NOMO-1 treated with DMSO at 0.1 percent for 48 hours (cell line): ENCODE measurements at regions not wholly inside any gene's neighbourhood (a gene's known extent, or its start where the extent isn't known, plus 50 kb on each side); places are given as distances from the start of the nearest gene placed in this dataset.
"Not testable (repeated sequence)": the region's sequence is repeated elsewhere in the genome, so short reads cannot be mapped to it uniquely, and the experiment has no call there.

Experiments
- DNase-seq: peaks from one replicate; lab custom pipeline; 2025; ENCODE audit not compliant: unreplicated experiment; lab: John Stamatoyannopoulos, UW

DNA sequence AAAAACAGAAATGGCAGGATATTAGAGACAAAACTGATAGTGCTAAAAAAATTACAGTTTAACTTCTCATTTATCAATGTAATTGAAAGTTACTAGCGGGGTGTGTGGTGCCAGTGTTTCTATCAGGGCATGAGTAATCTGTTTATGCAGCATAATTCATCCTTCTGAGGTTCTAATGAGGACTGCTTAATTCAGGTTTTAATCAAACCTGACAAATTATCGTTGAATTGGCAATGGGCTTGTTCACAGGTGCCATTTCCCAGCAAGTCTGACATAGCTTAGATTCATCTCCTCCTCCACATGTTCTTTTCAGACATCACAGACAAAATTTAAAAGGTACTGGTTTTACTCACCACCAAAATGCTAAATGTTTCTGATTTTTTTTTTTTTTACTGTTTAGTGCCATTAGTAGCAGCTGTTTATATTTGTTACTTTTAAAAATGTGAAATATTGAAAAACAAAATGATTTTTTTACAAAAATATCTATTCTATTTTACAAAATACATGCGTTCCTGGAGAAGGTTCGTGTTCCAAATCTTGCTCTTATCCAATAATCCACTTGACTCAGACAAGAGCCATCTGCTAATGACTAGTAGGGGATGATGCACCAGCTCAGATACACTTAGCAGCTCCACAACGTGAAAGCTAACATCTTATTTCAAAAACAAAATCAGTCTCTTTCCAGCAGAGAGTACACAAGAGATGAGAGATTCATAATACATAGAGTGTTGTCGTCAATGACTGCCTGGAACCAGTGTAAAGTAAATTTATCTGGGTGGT lies 447.7 kb upstream of the DPPA4 start:
- no peak for DNase-seq

DNA sequence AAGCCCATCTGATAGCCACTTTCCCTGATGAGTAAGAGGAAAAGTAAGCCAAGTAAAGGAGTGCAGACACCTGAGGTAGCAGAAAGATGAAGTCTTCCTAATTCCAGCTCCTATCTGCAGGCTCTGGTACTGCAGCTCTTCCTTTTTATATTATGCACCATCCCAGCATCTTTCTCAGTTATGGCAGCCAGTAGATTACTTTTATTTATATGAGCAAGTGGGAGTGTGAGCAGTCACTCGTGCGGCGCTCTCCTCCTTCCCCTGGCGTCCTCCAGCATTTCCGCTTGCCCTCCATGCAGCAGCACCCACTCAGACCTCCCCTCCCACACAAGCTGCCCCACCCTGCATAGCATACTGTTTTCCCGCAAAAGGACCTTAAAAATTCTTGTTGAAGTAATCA lies 465.9 kb upstream of the DPPA4 start:
- DNase-seq = no peak

DNA sequence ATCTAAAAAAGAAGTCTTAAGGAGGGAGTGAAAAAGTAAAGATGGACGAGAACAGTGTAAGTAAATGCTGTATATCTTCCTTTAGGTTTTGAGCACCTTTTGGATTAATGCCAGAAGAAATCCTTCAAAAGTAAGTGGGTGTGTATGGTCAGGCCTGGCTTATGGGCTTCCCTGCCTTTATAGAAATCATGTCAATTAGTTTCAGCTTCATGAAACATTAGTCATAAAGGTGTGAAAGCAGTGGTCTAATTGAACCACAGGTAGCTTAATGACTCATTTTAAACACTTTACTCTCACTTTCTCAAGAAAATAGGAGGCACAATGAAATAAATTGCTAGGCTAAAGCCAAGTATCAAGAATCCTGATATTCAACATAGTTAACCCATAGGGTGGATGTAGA lies 467.4 kb upstream of the DPPA4 start:
- DNase-seq = no peak

DNA sequence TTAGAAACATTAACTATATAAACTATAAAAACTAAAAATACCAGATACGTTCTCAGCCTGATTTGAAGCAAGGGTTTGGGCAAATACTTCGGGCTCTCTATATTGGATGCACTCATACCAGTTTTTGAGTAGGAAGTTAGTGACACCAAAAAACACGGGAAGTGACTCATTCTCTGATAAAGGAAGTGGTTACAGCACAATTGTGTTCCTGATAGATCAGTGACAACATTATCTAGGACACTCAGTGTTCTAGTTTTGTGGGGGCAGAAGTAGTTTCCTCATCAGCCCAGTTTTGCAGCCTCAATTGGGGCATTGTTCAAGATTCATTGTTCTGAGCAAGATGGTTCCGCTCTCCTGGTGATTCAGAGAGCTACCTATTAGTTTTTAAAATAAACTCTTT lies 469.6 kb upstream of the DPPA4 start:
- DNase-seq = peak; percentile 85

DNA sequence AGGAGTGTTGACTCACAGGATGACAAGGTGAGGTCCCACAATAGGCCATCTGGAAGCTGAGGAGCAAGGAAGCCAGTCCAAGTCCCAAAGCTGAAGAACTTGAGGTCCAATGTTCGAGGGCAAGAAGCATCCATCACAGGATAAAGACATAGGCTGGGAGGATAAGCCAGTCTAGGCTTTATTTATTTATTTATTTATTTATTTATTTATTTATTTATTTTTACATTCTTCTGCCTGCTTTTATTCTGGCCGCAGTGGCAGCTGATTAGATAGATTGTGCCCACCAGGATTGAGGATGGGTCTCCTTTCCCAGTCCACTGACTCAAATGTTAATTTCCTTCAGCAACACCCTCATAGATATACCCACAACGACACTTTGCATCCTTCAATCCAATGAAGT lies 472.2 kb upstream of the DPPA4 start:
- DNase-seq = no peak

DNA sequence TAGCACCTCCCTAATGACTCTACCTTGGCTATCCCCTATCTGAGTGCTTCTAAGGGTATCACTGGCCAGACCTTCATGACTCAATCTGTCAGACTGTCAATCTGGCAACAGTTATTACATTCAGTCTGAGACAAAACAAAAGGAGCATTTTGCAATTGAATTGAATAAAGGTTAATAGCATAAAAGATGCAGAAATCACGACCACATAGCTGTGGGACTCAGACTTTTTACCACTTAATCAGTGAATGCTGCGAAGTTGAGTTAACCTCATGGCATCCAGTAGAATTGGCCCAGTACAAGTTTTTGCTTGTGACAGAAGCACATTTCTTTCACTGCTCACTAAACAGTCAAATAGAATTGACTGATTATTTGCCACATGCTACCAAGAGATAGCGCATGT lies 480.7 kb upstream of the DPPA4 start:
- DNase-seq = no peak

DNA sequence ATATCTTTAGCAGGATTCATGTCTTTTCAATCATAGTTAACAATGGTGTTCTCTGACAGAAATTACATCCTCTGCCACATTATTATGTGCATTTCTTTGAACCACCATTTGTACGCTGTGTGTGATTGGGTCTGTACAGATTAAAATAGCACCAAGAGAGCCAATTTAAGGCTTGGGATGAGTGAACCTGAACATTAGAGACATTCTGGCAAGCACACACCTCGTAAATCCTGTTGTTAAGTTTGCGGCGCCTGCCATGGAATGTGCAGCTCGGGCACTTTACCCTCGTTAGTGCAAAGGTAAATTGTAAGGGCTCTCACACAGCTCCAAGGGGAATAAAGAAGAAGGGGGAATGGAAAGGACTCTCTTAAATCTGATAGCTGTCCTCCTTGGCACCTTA lies 482.4 kb upstream of the DPPA4 start:
- no peak for DNase-seq

DNA sequence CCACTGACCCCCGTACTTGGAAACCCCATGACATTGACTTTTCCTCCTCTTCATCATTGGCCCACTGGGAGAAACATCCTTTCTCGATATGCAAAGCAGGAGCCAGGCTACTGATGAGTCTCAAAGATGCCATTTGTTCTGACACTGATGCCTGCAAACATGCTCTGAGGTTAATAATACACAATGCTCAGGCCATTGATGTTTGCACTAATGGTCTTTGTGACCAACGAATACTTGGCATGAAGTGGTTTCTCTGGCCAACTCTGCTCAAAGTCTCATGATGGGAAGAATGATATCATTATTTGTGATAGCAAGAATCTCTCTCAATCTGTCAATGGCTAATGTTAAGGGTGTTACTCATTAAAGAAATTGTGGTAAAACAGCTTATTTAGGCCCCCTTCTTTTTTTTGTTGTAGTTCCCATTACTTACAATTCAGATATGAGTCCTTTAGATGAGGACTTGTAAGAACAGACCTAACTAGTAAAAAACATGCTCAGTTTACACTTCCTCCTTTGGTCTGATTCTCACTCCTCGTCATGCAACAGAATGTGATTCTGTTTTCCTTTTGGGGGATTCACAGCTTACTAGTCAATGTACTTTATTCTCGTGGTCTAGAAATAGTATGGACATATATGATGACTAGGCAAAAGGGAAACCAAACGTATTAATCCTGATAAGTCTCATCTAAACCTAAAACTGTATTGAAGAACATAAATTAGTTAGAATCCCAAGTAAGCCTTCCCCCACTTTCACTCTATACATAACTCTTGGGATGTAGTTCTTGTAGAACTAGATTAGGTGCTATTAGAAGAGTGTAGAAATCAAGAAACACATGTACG lies 488.8 kb upstream of the DPPA4 start:
- DNase-seq = no peak

DNA sequence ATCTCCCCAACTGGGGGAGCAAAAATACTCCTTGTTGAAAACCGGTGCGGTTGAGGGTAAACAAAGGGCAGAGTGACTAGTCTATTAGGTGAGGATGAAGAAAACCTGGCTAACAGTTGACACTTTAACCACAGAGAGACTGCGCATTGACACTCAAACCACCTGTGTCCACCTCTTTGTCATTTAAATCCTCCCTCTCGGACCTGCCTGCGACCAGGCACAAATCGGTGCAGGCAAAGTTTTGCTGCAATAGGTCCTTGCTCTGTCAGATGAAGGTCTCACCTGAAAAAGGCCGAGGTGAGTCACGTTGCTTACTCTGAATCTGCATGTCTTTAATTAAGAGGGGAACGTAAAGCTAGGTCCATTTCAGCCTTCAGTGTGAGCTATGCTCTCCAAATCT lies 494.1 kb upstream of the DPPA4 start:
- no peak for DNase-seq

DNA sequence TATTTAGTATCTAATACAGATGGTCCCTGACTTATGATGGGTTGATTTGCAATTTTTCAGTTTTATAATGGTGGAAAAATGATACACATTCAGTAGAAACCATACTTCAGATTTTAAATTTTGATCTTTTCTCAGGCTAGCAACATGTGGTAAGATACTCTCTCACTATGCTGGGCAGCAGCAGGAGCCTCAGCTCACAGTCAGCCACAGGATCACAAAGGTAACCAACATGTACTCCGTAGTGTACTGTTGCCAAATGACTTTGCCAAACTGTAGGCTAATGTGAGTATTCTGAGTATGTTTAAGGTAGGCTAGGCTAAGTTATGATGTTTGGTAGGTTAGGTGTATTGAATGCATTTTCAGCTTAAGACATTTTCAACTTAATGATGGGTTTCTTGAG lies 498.6 kb upstream of the DPPA4 start:
- no peak for DNase-seq

DNA sequence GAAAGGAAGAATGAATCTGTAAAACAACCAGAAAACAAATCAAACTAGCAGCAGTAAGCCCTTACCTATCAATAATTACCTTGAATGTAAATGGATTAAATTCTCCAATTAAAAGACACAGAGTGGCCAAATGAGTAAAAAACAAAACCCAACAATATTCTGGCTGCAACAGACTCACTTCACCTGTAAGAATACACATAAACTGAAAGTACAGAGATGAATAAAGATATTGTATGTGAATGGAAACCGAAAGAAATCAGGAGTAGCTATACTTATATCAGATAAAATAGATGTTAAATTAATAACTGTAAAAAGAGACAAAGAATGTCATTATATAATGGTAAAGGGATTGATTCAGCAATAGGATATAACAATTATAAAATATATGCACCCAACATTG lies 514.5 kb upstream of the DPPA4 start:
- DNase-seq = no peak

DNA sequence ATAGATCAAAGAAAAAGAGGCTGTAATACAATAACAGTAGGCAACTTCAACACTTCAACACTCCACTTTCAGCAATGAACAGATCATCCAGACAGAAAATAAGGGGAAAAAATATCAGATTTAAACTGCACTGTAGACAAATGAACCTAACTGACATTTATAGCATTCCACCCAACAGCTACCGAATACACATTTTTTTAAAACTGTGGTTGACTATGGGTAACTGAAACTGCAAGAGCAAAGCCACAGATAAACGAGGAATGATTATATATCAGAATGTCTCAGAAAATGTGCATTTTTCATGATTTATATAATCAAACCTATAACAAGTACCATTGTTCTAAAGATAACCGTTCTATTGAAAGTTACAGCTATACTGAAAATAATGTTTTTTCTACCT lies 514.9 kb upstream of the DPPA4 start:
- no peak for DNase-seq

DNA sequence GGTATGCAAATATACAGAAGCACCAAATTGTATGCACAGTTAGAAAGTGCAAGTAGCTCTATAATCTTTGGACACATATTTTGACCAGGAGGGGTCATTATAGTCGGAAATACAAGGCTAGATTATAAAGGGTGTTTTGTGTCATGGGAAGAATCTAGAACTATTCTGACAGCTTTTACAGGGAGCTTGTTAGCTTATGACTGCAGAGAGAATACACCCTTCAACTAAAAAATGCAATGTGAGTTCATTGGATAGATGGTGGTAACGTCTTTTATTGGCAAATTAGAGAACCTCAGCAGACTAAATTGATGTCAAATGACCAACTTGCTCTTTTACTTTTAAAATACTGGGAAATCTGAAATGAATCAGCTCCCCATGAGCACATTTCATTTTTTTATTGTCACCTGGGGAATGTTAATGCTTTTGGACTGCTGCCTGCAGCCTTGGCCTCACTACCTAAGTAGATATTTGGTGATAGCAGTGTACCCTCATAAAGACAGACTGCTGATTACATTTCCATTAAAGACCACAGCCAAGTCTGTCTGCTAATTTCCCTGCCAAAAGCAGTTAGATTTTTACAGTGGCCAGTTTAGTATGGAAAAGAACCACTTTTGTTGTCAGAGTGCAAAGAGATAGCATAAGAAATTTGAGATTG lies 515.9 kb upstream of the DPPA4 start:
- no peak for DNase-seq

DNA sequence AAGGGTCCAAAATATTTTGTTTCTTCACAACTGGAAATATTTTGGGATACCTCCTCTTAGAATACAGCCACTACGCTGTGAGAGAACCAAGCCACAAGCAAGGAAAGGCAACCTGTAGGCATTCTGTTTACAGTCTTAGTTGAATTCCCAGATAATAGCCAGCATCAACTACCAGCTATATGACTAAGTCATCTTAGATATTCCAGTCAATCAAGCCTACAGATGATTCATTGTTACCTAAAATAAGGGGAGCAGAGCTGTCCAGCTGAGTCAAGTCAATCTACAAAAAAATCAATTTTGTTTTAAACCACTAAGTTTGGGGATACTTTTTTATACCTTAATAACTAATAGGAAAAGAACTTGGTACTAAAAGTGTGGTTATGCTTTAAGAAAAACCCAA lies 526.4 kb upstream of the DPPA4 start:
- no peak for DNase-seq

DNA sequence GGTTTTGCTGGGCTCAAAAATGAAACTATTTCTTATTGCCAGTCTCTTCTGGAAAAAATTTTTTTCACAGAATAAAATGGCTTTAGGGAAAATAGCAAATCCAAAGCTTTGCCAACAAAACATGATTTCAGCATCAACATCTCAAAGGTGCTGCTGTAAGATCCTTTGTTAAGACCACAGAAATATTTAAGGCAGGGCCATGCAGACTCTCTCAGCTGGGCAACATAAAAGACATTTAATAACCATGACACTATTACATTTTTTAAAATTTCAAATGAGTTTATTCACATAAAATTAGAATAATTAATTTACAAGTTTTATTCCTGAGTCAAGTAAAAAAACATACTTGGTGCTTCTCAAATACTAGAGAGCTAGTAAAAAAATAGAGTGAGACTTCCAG lies 527.1 kb upstream of the DPPA4 start:
- DNase-seq = no peak

DNA sequence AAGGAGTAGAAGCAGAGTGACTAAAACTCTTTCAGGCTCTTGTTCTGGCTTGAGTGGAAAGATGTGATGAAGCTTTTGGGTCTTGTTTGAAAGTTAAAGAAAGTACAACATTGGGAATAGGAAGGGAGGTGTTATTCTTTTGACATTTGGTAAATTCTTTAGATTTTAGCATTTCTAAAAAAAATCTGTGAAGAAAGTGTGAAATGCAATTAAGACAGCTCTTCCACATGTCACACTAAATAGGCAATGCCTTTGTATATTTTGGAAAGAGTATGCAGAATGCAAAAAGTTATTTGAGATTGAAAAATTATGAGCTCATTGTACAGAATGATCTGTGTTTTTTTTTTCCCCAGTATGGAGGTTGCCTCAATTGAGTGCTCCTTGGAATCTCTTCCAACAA lies 532.2 kb upstream of the DPPA4 start:
- DNase-seq = no peak

DNA sequence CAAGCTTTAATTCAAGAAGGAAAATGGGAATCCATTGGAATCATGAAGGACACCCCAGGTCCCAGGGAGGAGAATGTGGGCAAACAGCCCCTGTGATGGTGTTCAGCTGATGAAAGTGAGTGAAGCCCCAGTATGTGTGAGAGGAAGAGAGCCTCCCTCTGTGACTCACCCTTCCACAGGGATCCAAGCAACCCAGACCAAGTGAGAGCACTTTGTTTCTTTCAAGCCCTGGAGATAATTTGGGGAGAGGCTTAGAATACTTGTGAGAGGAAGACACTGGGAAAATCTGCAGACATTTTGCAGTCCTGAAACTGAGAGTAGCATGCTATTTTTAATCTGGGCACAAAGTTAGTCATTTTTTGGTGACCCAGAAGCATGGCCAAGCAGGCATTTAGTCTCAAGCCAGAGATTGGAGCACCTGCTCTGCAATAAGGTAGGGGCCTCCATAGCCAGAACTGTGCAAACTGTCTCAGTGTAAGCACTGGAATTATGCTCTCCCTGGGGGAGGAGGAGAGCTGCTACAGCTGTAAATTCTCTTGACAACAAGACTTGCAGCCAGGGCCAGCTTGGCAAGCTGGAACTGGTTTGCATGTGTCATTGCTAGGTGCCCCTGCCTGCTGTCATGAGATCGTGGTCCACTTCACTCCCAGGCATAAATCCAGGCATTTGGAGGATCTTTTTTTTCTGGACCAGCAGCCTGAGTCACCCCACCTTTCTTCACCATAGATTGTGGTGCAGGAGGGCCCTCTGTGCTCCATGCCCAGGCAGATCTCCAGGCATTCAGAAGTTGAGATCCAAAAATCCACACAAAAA lies 537.8 kb upstream of the DPPA4 start:
- no peak for DNase-seq

DNA sequence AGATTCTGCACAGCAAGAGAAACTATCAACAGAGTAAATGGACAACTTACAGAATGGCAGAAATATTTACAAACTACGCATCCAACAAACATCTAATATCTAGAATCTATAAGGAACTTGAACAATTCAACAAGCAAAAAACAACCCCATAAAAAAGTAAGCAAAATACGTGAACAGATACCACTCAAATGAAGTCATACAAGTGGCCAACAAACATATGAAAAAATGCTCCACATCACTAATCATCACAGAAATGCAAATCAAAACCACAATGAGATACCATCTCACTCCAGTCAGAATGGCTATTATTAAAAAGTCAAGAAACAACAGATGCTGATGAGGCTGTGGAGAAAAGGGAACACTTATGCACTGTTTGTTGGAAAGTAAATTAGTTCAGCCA lies 540.3 kb upstream of the DPPA4 start:
- DNase-seq = not testable (repeated sequence)

DNA sequence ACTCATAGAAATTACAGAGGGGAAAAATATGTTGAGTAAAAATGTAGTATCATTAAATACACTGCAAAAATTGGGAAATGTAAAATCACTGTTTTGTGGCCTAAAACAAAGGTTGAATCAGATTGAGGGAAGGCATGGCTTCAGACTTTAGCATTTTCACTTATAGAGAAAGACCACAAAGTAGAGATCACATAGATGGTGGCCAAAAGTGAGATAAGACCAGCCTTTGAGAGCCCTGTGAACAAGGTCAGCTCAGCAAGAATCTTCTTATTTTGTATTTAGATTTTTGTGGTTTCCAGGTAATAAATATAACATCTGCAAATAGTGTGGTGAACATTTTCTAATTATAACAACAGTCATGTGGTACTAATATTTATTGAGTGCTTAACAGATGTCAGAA lies 544.8 kb upstream of the DPPA4 start:
- no peak for DNase-seq

DNA sequence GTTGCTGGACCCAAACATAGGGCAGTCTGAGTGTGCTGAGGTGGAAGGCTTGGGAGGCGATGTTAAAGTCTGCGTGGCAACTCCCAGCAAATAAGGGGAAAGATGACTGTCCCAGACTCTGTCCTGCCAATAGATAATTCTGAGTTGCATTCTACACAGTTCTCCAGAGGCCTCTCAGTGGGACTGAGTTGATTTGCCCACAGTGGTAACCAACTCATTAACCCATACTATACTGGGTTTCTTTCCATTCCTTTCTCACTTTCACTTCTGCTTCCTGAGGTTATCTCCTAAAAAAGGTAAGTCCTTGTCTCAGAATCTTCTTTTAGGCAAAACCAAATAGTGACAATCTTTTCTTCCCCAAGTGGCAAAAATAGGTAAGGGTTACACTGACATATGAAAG lies 549.9 kb upstream of the DPPA4 start:
- no peak for DNase-seq

DNA sequence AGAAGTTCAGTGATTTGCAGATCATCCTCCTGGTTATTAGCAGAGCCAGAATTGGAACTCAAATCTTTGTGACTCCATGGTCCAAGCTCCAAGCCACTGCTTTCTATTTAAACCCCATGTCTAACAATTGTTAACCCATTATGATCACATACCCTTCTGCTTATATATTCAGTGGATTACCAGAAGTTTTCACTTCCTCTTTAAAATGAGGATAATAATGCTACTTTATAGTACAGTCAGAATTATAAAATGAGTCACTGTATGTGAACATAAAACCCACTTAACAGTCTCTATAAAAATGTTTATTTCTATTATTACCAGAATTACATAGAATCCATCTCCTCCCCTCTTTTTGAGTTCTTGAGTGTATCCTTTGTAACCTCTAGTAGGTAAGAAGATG lies 550.7 kb upstream of the DPPA4 start:
- no peak for DNase-seq
